Iris pigment epithelial cell (primary cell): ENCODE measurements at regions not wholly inside any gene's neighbourhood (a gene's known extent, or its start where the extent isn't known, plus 50 kb on each side); places are given as distances from the start of the nearest gene placed in this dataset.
"Not testable (repeated sequence)": the region's sequence is repeated elsewhere in the genome, so short reads cannot be mapped to it uniquely, and the experiment has no call there.

ENCODE experiments used
- DNase-seq: peaks from one replicate; pipeline ENCODE4 v3.0.0-alpha.2; 2011; ENCODE audit warnings: low read depth

- no peak for DNase-seq
Measured at GRCh38 chr1:79959635-79960034, 953.1 kb upstream of the ADGRL4 start.

- no peak for DNase-seq
Measured at GRCh38 chr1:79955966-79956365, 949.4 kb upstream of the ADGRL4 start.

- no peak for DNase-seq
Measured at GRCh38 chr1:79950511-79950910, 944.0 kb upstream of the ADGRL4 start.

- DNase-seq, result no peak
Measured at GRCh38 chr1:79945391-79945790, 938.9 kb upstream of the ADGRL4 start.

GRCh38 chr1:79929356-79929755 is 922.8 kb upstream of the ADGRL4 start:
- peak; percentile 0 for DNase-seq

- DNase-seq, result no peak
Measured at GRCh38 chr1:79928901-79929300, 922.4 kb upstream of the ADGRL4 start.

- no peak for DNase-seq
Measured at GRCh38 chr1:79920960-79921669, 914.6 kb upstream of the ADGRL4 start.

- DNase-seq, result no peak
Measured at GRCh38 chr1:79914896-79915295, 908.4 kb upstream of the ADGRL4 start.

- DNase-seq, result no peak
Measured at GRCh38 chr1:79912813-79913212, 906.3 kb upstream of the ADGRL4 start.

GRCh38 chr1:79903321-79903720 is 896.8 kb upstream of the ADGRL4 start:
- no peak for DNase-seq

- no peak for DNase-seq
Measured at GRCh38 chr1:79902418-79902817, 895.9 kb upstream of the ADGRL4 start.

- DNase-seq, result peak; percentile 85
Measured at GRCh38 chr1:79899914-79900313, 893.4 kb upstream of the ADGRL4 start.

GRCh38 chr1:79896140-79896539 is 889.6 kb upstream of the ADGRL4 start:
- DNase-seq, result no peak

GRCh38 chr1:79895573-79895972 is 889.0 kb upstream of the ADGRL4 start:
- DNase-seq, result no peak

- DNase-seq, result not testable (repeated sequence)
Measured at GRCh38 chr1:79894129-79894528, 887.6 kb upstream of the ADGRL4 start.

GRCh38 chr1:79887059-79887458 is 880.5 kb upstream of the ADGRL4 start:
- no peak for DNase-seq

- DNase-seq, result no peak
Measured at GRCh38 chr1:79885101-79885500, 878.6 kb upstream of the ADGRL4 start.

GRCh38 chr1:79877086-79877485 is 870.6 kb upstream of the ADGRL4 start:
- no peak for DNase-seq

GRCh38 chr1:79875187-79875586 is 868.7 kb upstream of the ADGRL4 start:
- DNase-seq, result no peak

GRCh38 chr1:79874289-79874688 is 867.8 kb upstream of the ADGRL4 start:
- peak; percentile 4 for DNase-seq

- DNase-seq, result peak; percentile 73
Measured at GRCh38 chr1:79859212-79859948, 852.9 kb upstream of the ADGRL4 start.

GRCh38 chr1:79852004-79852403 is 845.5 kb upstream of the ADGRL4 start:
- no peak for DNase-seq

- no peak for DNase-seq
Measured at GRCh38 chr1:79849388-79849787, 842.9 kb upstream of the ADGRL4 start.

GRCh38 chr1:79848316-79848715 is 841.8 kb upstream of the ADGRL4 start:
- DNase-seq, result no peak
